ENCODE measurements at regions not wholly inside any gene's neighbourhood (a gene's known extent, or its start where the extent isn't known, plus 50 kb on each side); places are given as distances from the start of the nearest gene placed in this dataset.

DNA sequence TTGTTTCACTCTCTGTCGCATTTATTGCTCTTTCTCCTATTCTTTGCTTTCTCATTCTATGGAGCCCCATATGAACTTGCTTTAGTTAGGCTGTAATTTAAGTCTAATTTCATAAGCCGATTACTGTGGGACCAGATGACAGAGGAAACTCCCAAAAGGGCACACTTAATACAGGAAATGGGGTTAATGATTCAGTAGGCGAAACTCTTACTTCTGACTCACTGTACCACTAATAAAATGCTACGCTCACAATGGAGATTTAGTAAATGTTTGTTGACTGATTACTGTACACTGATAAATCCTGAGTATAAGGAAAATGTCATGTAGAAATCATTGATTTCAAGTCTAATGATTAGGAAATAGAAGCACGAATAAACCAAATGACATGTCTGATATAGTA lies 276.4 kb downstream of the KLF5 start:
- H3K4me1 Mint-ChIP-seq: no peaks in the 10 kb centered on the region
- ATAC-seq: peak; percentile 37
- no peak overlapping the region for H3K4me3 Mint-ChIP-seq

DNA sequence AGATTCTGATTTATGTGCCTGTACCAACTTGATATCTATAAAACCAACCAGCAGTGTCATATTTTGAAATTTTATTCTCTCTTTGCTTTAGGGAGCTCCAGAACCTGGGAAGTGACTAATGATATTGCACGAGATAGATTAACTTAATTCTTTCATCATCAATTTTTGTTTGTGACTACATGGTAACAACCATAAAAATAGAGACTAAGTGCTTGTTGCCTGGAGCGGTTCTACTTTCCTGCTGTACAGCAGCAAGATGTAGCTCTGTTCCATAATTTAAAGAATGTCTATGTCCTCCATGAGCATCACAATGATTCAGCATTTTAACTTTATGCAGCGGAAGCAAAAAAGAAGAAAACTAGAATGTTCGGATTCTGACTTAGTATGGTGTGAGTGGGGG lies 275.6 kb downstream of the KLF5 start:
- Mint-ChIP-seq H3K36me3 (ENCODE audit: low read depth) (no peaks in the 10 kb centered on the region), H3K27ac (no peak overlapping the region), H3K4me1 (no peaks in the 10 kb centered on the region), H3K27me3 (no peaks in the 10 kb centered on the region), H3K4me3 (no peak overlapping the region)
- no peaks in the 10 kb centered on the region for H3K9me3 ChIP-seq (ENCODE audit: control insufficient read depth, low read length, poor library complexity, severe bottlenecking)
- ATAC-seq: no peak
- no peak for DNase-seq

More for the DNA sequence above, 276.4 kb downstream of the KLF5 start:
- no peaks in the 10 kb centered on the region for H3K27me3 Mint-ChIP-seq
- no peaks in the 10 kb centered on the region for H3K36me3 Mint-ChIP-seq (ENCODE audit: low read depth)
- DNase-seq: no peak
- no peak overlapping the region for H3K27ac Mint-ChIP-seq
- H3K9me3 ChIP-seq (ENCODE audit: control insufficient read depth, low read length, poor library complexity, severe bottlenecking): no peaks in the 10 kb centered on the region

DNA sequence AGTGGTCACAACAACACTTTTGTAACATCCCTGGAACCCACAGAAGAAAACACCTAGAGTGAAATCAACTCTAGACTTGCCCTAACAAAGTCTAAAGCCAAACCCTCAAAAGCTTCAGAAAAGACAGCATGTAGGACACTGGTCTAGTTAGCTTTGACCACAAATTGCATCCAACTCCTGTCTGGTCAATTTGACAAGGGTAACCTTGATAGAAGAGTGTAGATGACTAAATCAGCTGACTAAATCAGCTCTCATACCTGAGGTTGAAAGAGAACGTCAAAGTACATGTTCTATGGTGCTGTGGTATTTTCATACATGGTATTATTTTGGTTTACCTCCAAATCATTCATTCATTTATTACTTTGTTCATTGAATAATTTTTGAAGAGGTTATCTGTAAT lies 272.8 kb downstream of the KLF5 start:
- H3K36me3 Mint-ChIP-seq (ENCODE audit: low read depth): no peaks in the 10 kb centered on the region
- no peak for DNase-seq

DNA sequence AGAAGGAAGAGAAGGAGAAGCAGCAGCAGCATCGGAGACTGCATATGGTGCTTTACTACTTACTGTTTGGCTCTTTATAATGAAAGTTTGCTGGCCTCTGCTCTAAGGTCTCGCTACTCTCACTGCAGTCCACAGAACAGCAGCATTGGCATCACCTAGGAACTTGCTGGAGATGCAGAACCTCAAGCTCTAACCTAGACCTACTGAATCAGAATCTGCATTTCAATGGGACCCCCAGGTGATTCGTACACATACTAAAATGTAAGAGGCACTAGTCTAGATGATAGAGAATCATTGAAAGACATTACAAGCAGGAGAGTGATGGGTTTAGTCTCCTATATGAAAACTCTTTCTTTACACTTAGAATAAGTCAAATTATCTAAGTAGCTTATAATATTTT lies 270.6 kb downstream of the KLF5 start:
- H3K27ac Mint-ChIP-seq: no peak overlapping the region
- no peak overlapping the region for H3K4me3 Mint-ChIP-seq
- no peaks in the 10 kb centered on the region for H3K9me3 ChIP-seq (ENCODE audit: control insufficient read depth, low read length, poor library complexity, severe bottlenecking)
- peaks cover 12% of the 10 kb centered on the region for H3K27me3 Mint-ChIP-seq
- H3K36me3 Mint-ChIP-seq (ENCODE audit: low read depth): no peaks in the 10 kb centered on the region
- ATAC-seq (no peak), DNase-seq (no peak)
- no peaks in the 10 kb centered on the region for H3K4me1 Mint-ChIP-seq

More for the DNA sequence above, 272.8 kb downstream of the KLF5 start:
- H3K9me3 ChIP-seq (ENCODE audit: control insufficient read depth, low read length, poor library complexity, severe bottlenecking): no peaks in the 10 kb centered on the region
- Mint-ChIP-seq H3K4me3 (no peak overlapping the region), H3K27me3 (no peaks in the 10 kb centered on the region), H3K27ac (no peak overlapping the region), H3K4me1 (no peaks in the 10 kb centered on the region)
- ATAC-seq: no peak

DNA sequence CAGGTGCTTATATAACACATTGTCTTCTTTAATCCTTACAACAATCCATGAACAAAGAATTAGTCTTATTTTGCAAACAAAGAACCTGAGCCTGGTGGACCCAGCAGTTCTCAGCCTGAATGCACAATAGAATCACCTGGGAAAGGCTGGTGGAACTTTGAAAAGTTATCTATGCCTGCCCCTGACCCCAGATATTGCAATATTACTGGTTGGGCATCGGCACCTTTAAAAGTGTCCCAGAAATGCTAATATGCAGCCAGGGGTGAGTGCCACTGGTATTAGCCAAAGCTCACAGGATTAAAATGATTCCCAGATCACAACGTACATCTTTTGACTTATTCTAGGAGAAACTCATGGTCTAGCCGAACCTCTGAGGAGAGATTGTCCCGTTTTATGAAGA lies 268.8 kb downstream of the KLF5 start:
- H3K27me3 Mint-ChIP-seq: peaks cover 17% of the 10 kb centered on the region
- DNase-seq (no peak), ATAC-seq (no peak)

DNA sequence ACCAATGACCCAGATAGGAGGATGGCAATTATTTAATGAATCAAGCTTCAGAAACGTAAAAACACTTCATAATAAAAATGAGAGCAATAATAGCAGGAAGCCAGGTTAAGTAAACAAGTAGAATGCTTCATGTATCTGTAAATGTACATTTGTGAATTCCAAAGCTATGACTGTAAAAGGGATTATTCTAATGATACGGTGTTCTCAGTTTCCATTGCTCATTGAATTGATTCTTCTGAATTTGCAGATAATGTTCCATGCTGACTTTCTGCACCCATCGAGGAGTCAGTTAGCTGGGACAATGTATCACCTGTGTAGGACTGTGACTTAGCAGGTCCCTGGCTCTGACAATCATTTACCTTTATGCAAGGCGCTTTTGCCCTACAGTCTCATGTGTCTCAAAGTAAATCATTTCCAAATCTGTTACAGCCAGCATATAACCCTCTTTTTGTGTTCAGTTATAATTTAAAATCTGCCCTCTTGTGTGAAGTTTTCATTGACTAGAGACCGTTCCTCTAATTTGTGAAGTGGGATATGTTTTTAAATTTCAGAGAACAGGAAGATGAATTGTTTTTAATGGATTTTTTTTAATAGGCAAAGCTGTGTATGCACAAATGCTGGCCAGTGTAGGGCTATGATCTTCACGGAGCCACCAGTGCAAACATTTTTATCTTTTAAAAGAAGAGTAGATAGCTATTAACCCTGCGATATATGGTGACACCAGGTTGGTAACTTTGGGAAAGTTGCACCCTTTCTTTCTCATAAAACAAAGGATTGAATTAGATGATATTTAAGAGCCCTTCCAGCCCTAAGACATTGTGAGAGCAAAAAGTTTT lies 267.1 kb downstream of the KLF5 start:
- Mint-ChIP-seq H3K27me3 (peaks cover 17% of the 10 kb centered on the region), H3K36me3 (ENCODE audit: low read depth) (no peaks in the 10 kb centered on the region), H3K4me3 (no peak overlapping the region), H3K27ac (no peak overlapping the region), H3K4me1 (no peaks in the 10 kb centered on the region)
- DNase-seq (no peak), ATAC-seq (no peak)
- no peaks in the 10 kb centered on the region for H3K9me3 ChIP-seq (ENCODE audit: control insufficient read depth, low read length, poor library complexity, severe bottlenecking)

More for the DNA sequence above, 268.8 kb downstream of the KLF5 start:
- H3K9me3 ChIP-seq (ENCODE audit: control insufficient read depth, low read length, poor library complexity, severe bottlenecking): no peaks in the 10 kb centered on the region
- H3K27ac Mint-ChIP-seq: no peak overlapping the region
- H3K4me3 Mint-ChIP-seq: no peak overlapping the region
- no peaks in the 10 kb centered on the region for H3K4me1 Mint-ChIP-seq
- no peaks in the 10 kb centered on the region for H3K36me3 Mint-ChIP-seq (ENCODE audit: low read depth)

DNA sequence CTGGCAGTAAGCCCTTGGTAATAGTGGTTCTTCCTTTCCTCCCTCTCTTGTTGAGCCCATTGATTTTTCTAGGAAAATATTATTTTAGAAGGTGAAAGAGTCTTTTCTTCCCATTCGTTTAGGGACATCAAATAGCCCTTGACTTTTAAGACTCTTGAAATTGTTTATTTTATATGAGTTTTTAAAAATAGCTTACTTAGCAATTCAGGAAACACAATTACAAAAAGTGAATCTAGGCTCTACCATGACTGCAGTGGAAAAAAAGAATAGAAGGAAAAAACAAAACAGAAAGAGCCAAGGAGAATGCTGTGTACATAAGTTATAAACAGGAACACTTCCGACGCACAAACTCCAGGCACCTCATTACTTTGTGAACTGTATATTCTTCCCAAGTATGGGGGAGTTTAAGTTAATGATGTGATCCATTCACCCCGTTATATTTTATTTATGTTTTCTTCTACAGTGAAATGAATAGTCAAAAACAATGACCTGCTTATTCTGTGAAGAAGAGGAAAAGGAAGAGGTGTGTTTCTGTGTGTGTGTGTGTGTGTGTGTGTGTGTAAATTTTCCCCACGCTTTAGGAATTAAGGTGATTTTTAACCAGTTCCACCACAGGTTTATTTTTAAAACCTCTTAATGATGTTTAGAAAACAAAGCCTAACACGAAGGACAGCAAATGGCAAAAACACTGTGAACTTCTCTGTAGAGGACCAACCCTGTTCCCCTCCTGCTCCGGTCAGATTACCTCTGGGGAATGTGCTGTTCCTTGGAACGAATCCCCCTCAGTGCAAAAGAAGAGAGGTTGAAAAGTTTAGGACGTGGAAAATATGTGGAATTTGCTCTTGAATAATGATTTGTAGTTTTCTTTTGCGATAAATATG lies 266.3 kb downstream of the KLF5 start:
- no peaks in the 10 kb centered on the region for H3K36me3 Mint-ChIP-seq (ENCODE audit: low read depth)
- peaks cover 17% of the 10 kb centered on the region for H3K27me3 Mint-ChIP-seq
- no peak overlapping the region for H3K4me3 Mint-ChIP-seq
- H3K4me1 Mint-ChIP-seq: no peaks in the 10 kb centered on the region
- no peak overlapping the region for H3K27ac Mint-ChIP-seq
- DNase-seq (no peak), ATAC-seq (no peak)
- H3K9me3 ChIP-seq (ENCODE audit: control insufficient read depth, low read length, poor library complexity, severe bottlenecking): no peaks in the 10 kb centered on the region

DNA sequence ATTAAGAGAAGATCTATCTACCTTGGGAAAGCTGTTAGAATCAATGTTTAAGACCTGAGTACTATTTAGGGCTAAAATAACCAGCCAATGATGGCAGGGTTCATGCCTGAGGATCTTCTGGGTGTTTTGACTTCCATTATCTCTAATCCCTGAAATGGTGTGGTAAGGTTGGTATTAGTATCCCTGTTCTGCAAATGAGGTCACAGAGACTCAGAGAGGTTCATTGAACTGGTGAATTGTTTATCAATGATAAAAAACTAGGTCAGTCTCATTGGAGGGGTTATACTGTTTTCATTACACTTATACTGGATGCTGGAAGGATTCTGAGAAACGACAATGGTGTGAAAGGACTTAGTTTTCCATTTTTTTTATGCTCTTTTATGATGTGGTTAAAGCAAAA lies 264.8 kb downstream of the KLF5 start:
- H3K9me3 ChIP-seq (ENCODE audit: control insufficient read depth, low read length, poor library complexity, severe bottlenecking): no peaks in the 10 kb centered on the region
- H3K27ac Mint-ChIP-seq: no peak overlapping the region
- ATAC-seq (no peak), DNase-seq (no peak)
- no peaks in the 10 kb centered on the region for H3K36me3 Mint-ChIP-seq (ENCODE audit: low read depth)
- no peaks in the 10 kb centered on the region for H3K4me1 Mint-ChIP-seq
- H3K27me3 Mint-ChIP-seq: peaks cover 17% of the 10 kb centered on the region
- no peak overlapping the region for H3K4me3 Mint-ChIP-seq

DNA sequence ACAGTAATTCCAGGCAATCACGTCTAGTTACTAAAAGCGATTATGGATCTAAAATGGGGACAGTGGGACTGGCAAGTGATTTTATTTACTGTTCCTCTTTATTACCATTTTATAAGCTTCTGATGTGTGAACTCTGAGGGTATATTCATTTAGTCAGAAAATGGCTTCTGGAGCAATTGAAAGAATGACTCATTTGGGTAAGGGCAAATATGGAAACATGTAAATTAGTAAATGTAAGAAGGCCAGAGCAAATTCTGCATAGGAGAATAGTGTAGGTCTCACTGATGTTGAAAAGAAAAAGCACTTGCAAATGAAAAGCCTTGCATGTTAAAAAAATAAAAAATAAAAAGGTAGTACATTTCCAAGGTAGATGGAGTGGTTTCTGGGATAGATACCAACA lies 262.2 kb downstream of the KLF5 start:
- Mint-ChIP-seq H3K4me1 (no peaks in the 10 kb centered on the region), H3K27me3 (peaks cover 13% of the 10 kb centered on the region), H3K4me3 (no peak overlapping the region), H3K36me3 (ENCODE audit: low read depth) (no peaks in the 10 kb centered on the region), H3K27ac (no peak overlapping the region)
- no peaks in the 10 kb centered on the region for H3K9me3 ChIP-seq (ENCODE audit: control insufficient read depth, low read length, poor library complexity, severe bottlenecking)
- ATAC-seq: no peak
- DNase-seq: no peak

DNA sequence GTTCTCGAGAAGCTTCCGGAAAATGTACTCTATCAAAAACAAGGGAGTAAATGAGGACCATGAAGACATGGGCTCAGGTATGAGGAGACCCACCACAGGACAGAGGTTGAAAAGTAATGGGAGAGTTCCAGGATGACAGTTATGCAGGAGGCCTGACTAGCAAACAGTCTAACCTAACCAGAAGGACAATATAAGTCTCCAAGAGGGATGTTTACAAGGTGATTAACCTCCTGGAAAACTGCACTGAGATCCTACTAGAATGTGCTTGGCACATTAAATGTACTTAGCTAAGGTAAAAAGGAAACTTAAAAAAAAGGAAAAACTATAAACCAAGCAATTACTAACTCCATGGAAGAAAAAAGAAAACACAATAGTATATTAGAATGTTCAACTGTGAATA lies 258.3 kb downstream of the KLF5 start:
- no peak overlapping the region for H3K27ac Mint-ChIP-seq
- DNase-seq (no peak), ATAC-seq (no peak)
- no peaks in the 10 kb centered on the region for H3K36me3 Mint-ChIP-seq (ENCODE audit: low read depth)
- H3K4me3 Mint-ChIP-seq: no peak overlapping the region
- H3K9me3 ChIP-seq (ENCODE audit: control insufficient read depth, low read length, poor library complexity, severe bottlenecking): no peaks in the 10 kb centered on the region
- H3K4me1 Mint-ChIP-seq: no peaks in the 10 kb centered on the region
- no peaks in the 10 kb centered on the region for H3K27me3 Mint-ChIP-seq

DNA sequence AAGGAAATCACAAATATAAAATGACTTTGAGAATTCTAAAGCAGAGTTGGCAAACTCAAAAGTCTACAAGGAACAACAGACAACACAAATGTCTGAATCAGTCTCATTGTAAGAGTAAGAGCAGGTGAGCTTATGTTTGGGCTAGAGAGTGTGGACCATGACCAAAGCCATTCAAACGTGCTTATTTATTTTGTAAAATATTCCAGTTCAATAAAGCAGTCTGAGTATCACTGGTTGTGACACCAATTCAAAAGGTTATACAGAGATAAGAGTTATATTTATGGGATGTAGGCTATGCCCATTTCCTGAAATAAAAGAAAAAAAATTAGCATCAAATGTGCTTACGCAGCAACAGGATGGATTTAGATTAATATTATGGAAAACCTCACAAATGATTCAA lies 251.6 kb downstream of the KLF5 start:
- H3K27ac Mint-ChIP-seq: no peak overlapping the region
- no peak for ATAC-seq
- H3K36me3 Mint-ChIP-seq (ENCODE audit: low read depth): no peaks in the 10 kb centered on the region

DNA sequence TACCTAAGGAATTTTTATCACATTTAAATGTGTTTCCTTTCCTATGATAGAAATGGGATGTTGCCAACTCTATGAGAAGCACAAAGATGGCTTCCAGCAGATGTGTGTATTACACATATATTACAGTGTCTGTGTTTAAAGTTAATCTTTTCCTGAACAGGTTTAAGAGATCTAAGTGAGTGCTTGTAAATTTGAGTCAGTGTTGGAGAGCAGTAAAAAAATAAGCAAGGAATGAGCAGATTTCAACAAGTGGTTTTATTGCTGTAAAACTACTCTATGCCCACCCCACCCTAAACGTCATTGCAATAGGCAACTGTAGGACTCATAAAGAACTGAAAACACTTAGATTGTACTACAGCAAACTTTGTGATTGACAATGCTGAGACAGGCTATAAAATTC lies 248.7 kb downstream of the KLF5 start:
- Mint-ChIP-seq H3K27ac (no peak overlapping the region), H3K4me3 (no peak overlapping the region), H3K36me3 (ENCODE audit: low read depth) (no peaks in the 10 kb centered on the region), H3K4me1 (peaks cover 5% of the 10 kb centered on the region), H3K27me3 (no peaks in the 10 kb centered on the region)
- no peak for ATAC-seq
- no peaks in the 10 kb centered on the region for H3K9me3 ChIP-seq (ENCODE audit: control insufficient read depth, low read length, poor library complexity, severe bottlenecking)
- no peak for DNase-seq

More for the DNA sequence above, 251.6 kb downstream of the KLF5 start:
- Mint-ChIP-seq H3K27me3 (no peaks in the 10 kb centered on the region), H3K4me1 (no peaks in the 10 kb centered on the region), H3K4me3 (no peak overlapping the region)
- no peak for DNase-seq
- H3K9me3 ChIP-seq (ENCODE audit: control insufficient read depth, low read length, poor library complexity, severe bottlenecking): no peaks in the 10 kb centered on the region

DNA sequence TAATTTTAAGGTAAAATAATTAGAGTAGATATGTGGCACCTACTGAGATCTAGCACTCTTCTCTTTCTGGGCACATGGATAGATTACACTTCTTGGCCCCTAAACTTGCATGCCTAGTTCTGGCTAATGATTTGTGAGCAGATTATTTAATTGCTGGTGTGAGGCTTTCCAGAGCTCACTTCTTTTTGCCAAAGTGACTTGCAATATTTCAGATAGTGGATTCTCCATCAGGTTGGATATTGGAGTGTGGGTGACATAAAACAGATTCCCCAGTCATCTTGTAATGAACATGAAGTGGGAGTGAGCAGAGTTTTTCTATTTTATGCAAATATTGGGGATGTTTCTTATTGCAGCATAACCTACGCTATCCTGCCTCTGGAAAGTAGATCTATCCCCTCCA lies 247.9 kb downstream of the KLF5 start:
- DNase-seq (no peak), ATAC-seq (no peak)
- Mint-ChIP-seq H3K36me3 (ENCODE audit: low read depth) (no peaks in the 10 kb centered on the region), H3K4me1 (peaks cover 5% of the 10 kb centered on the region), H3K27me3 (no peaks in the 10 kb centered on the region), H3K27ac (no peak overlapping the region), H3K4me3 (no peak overlapping the region)
- H3K9me3 ChIP-seq (ENCODE audit: control insufficient read depth, low read length, poor library complexity, severe bottlenecking): no peaks in the 10 kb centered on the region

Measured in T-helper 17 cell (primary cell).